ENCODE measurements at regions not wholly inside any gene's neighbourhood (a gene's known extent, or its start where the extent isn't known, plus 50 kb on each side); places are given as distances from the start of the nearest gene placed in this dataset.

DNA sequence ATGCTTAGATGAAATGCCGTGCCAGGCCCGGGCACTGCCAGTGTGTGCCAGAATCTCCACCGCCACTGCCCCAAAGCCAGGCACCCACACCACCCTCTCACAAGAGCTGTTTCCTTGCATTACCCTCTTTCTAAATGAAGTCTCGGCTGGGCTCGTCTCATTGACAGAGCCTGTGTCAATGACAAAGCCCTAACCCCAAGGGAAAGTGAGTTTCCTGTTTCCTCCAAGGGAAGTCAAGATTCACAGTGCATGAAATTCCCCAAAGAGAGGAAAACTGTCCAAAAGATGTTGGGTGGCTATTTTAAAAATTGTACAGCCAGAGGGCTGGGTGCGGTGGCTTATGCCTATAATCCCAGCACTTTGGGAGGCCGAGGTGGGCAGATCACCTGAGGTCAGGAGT lies 75.4 kb upstream of the AKAP12 start:
- H3K27me3 ChIP-seq (ENCODE audit: control insufficient read depth in 1 of 2, insufficient read depth in 2 of 2, low read length in 2 of 2): 0 out of 5 replicates have a peak, but pooled peaks cover 0 to 3% of the 10 kb centered on the region in 2 experiments
- FAIRE-seq (no peak), DNase-seq (ENCODE audit: low spot score) (no peak), ATAC-seq (no peak)
- H3K9me3 ChIP-seq (ENCODE audit: low read length): no peaks in the 10 kb centered on the region
- H3K4me2 ChIP-seq (ENCODE audit: low read depth, low read length): no peak overlapping the region
- no peak overlapping the region for H3K27ac ChIP-seq (ENCODE audit: extremely low read length, insufficient read depth, low read length)
- H3K4me3 ChIP-seq (replicated peaks in 1 of 3; ENCODE audit: insufficient read depth in 1 of 3, low read depth in 2 of 3, low read length in 3 of 3): no peak overlapping the region
- no peaks in the 10 kb centered on the region for H4K20me1 ChIP-seq (ENCODE audit: insufficient read depth, low read length)
- in situ Hi-C loops (cut with HindIII; ENCODE audit: extremely low pct_ligation_motif_present, low pct_unique_long_range_greater_than_20kb) (no loop called here), intact Hi-C loops (cut with micrococcal nuclease; ENCODE audit: unreplicated experiment) (no loop called here)
- H3K4me1 ChIP-seq (ENCODE audit: insufficient read depth, low read length): peaks cover 25% of the 10 kb centered on the region
- POLR2A ChIA-PET: no interaction called here
- H3K79me2 ChIP-seq (ENCODE audit: insufficient read depth, low read length): no peaks in the 10 kb centered on the region
- CTCF ChIA-PET (ENCODE audit: low intra/inter-chr PET ratio, low total read pairs): no interaction called here
- H3K36me3 ChIP-seq (replicated peaks in 1 of 2; ENCODE audit: control insufficient read depth in 1 of 2, insufficient read depth in 2 of 2, low read length in 2 of 2): no peaks in the 10 kb centered on the region
- H3K9ac ChIP-seq (ENCODE audit: insufficient read depth, low read depth, low read length): no peak overlapping the region
- no TSS peak for BruUV-seq (replicated peaks)
- no peak overlapping the region for H2AFZ ChIP-seq (ENCODE audit: low read length)
- 67% methylated on average over 7 of the region's 7 CpGs for WGBS (ENCODE audit: low lambda C conversion rate)
- TF ChIP-seq, protein P1, sequence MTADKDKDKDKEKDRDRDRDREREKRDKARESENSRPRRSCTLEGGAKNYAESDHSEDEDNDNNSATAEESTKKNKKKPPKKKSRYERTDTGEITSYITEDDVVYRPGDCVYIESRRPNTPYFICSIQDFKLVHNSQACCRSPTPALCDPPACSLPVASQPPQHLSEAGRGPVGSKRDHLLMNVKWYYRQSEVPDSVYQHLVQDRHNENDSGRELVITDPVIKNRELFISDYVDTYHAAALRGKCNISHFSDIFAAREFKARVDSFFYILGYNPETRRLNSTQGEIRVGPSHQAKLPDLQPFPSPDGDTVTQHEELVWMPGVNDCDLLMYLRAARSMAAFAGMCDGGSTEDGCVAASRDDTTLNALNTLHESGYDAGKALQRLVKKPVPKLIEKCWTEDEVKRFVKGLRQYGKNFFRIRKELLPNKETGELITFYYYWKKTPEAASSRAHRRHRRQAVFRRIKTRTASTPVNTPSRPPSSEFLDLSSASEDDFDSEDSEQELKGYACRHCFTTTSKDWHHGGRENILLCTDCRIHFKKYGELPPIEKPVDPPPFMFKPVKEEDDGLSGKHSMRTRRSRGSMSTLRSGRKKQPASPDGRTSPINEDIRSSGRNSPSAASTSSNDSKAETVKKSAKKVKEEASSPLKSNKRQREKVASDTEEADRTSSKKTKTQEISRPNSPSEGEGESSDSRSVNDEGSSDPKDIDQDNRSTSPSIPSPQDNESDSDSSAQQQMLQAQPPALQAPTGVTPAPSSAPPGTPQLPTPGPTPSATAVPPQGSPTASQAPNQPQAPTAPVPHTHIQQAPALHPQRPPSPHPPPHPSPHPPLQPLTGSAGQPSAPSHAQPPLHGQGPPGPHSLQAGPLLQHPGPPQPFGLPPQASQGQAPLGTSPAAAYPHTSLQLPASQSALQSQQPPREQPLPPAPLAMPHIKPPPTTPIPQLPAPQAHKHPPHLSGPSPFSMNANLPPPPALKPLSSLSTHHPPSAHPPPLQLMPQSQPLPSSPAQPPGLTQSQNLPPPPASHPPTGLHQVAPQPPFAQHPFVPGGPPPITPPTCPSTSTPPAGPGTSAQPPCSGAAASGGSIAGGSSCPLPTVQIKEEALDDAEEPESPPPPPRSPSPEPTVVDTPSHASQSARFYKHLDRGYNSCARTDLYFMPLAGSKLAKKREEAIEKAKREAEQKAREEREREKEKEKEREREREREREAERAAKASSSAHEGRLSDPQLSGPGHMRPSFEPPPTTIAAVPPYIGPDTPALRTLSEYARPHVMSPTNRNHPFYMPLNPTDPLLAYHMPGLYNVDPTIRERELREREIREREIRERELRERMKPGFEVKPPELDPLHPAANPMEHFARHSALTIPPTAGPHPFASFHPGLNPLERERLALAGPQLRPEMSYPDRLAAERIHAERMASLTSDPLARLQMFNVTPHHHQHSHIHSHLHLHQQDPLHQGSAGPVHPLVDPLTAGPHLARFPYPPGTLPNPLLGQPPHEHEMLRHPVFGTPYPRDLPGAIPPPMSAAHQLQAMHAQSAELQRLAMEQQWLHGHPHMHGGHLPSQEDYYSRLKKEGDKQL (CRISPR knock-in tag; IDR thresholded peaks at IDR 0.05; ENCODE audit: low read depth): no peak
- no peak for TF ChIP-seq HNRNPUL1 (IDR thresholded peaks at IDR 0.05; ENCODE audit: low read depth, low read length)
- no peak for TF ChIP-seq CAMTA2 (CRISPR knock-in tag; IDR thresholded peaks at IDR 0.05; ENCODE audit: borderline replicate concordance)
- TF ChIP-seq SP140L (CRISPR knock-in tag; IDR thresholded peaks at IDR 0.05; ENCODE audit: borderline replicate concordance): no peak
- TF ChIP-seq HOXA9 (CRISPR knock-in tag; IDR thresholded peaks at IDR 0.05; ENCODE audit: borderline replicate concordance): no peak
- TF ChIP-seq TBX3 (IDR thresholded peaks at IDR 0.05; ENCODE audit: borderline replicate concordance): no peak
- TF ChIP-seq, protein P2, sequence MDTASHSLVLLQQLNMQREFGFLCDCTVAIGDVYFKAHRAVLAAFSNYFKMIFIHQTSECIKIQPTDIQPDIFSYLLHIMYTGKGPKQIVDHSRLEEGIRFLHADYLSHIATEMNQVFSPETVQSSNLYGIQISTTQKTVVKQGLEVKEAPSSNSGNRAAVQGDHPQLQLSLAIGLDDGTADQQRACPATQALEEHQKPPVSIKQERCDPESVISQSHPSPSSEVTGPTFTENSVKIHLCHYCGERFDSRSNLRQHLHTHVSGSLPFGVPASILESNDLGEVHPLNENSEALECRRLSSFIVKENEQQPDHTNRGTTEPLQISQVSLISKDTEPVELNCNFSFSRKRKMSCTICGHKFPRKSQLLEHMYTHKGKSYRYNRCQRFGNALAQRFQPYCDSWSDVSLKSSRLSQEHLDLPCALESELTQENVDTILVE (CRISPR knock-in tag; IDR thresholded peaks at IDR 0.05): no peak
- TF ChIP-seq, protein P3, sequence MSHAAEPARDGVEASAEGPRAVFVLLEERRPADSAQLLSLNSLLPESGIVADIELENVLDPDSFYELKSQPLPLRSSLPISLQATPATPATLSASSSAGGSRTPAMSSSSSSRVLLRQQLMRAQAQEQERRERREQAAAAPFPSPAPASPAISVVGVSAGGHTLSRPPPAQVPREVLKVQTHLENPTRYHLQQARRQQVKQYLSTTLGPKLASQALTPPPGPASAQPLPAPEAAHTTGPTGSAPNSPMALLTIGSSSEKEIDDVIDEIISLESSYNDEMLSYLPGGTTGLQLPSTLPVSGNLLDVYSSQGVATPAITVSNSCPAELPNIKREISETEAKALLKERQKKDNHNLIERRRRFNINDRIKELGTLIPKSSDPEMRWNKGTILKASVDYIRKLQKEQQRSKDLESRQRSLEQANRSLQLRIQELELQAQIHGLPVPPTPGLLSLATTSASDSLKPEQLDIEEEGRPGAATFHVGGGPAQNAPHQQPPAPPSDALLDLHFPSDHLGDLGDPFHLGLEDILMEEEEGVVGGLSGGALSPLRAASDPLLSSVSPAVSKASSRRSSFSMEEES (CRISPR knock-in tag; IDR thresholded peaks at IDR 0.05): no peak
- TF ChIP-seq, protein P4, sequence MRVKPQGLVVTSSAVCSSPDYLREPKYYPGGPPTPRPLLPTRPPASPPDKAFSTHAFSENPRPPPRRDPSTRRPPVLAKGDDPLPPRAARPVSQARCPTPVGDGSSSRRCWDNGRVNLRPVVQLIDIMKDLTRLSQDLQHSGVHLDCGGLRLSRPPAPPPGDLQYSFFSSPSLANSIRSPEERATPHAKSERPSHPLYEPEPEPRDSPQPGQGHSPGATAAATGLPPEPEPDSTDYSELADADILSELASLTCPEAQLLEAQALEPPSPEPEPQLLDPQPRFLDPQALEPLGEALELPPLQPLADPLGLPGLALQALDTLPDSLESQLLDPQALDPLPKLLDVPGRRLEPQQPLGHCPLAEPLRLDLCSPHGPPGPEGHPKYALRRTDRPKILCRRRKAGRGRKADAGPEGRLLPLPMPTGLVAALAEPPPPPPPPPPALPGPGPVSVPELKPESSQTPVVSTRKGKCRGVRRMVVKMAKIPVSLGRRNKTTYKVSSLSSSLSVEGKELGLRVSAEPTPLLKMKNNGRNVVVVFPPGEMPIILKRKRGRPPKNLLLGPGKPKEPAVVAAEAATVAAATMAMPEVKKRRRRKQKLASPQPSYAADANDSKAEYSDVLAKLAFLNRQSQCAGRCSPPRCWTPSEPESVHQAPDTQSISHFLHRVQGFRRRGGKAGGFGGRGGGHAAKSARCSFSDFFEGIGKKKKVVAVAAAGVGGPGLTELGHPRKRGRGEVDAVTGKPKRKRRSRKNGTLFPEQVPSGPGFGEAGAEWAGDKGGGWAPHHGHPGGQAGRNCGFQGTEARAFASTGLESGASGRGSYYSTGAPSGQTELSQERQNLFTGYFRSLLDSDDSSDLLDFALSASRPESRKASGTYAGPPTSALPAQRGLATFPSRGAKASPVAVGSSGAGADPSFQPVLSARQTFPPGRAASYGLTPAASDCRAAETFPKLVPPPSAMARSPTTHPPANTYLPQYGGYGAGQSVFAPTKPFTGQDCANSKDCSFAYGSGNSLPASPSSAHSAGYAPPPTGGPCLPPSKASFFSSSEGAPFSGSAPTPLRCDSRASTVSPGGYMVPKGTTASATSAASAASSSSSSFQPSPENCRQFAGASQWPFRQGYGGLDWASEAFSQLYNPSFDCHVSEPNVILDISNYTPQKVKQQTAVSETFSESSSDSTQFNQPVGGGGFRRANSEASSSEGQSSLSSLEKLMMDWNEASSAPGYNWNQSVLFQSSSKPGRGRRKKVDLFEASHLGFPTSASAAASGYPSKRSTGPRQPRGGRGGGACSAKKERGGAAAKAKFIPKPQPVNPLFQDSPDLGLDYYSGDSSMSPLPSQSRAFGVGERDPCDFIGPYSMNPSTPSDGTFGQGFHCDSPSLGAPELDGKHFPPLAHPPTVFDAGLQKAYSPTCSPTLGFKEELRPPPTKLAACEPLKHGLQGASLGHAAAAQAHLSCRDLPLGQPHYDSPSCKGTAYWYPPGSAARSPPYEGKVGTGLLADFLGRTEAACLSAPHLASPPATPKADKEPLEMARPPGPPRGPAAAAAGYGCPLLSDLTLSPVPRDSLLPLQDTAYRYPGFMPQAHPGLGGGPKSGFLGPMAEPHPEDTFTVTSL (CRISPR knock-in tag; IDR thresholded peaks at IDR 0.05; ENCODE audit: borderline replicate concordance): no peak
- no peak for TF ChIP-seq ZNF205 (CRISPR knock-in tag; IDR thresholded peaks at IDR 0.05)
- TF ChIP-seq ZBTB8A (CRISPR knock-in tag; IDR thresholded peaks at IDR 0.05; ENCODE audit: borderline replicate concordance, low read depth): no peak

All from HepG2 (cell line).